Keratinocyte (primary cell): ENCODE measurements at regions not wholly inside any gene's neighbourhood (a gene's known extent, or its start where the extent isn't known, plus 50 kb on each side); places are given as distances from the start of the nearest gene placed in this dataset.

Experiments used
- CTCF ChIP-seq, 3 experiments: IDR thresholded peaks in 1 of 3; conservative IDR thresholded peaks in 1 of 3; optimal IDR thresholded peaks in 1 of 3; 2 replicates in 2 of 3; 3 replicates in 1 of 3; pipeline versions ENCODE3 to v1.5.1; 2011; ENCODE audit warnings: low read length in 3 of 3, mild to moderate bottlenecking in 3 of 3, moderate library complexity in 2 of 3, control low read depth in 1 of 3, inconsistent platforms in 1 of 3; ENCODE audit not compliant: insufficient read depth in 2 of 3; ENCODE audit errors: extremely low read depth in 1 of 3
- EZH2 ChIP-seq: IDR thresholded peaks from one replicate; pipeline ENCODE4 v1.6.1; 2012; ENCODE audit warnings: inconsistent platforms, mild to moderate bottlenecking, low read length, moderate library complexity

DNA sequence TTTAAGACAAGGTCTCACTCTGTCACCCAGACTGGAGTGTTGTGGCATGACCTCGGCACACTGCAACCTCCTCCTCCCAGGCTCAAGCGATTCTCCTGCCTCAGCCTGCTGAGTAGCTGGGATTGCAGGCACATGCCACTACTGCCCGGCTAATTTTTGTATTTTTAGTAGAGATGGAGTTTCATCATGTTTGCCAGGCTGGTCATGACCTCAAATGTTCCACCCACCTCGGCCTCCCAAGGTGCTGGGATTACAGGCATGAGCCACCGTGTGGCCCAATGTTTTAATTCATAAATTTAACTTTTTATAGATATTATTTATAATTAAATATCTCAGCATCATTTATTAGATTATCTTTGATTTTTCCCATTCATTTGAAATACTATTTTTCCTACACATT lies 658.0 kb upstream of the NRG3 start:
- TF ChIP-seq CTCF (optimal IDR thresholded peaks at IDR 0.05 in 1 of 3, IDR thresholded peaks at IDR 0.05 in 1 of 3, conservative IDR thresholded peaks at IDR 0.05 in 1 of 3; ENCODE audit: extremely low read depth in 1 of 3, insufficient read depth in 2 of 3, low read length in 3 of 3): no peak
- TF ChIP-seq EZH2: no peak
